Uterus (tissue), 3 donors: ENCODE measurements at regions not wholly inside any gene's neighbourhood (a gene's known extent, or its start where the extent isn't known, plus 50 kb on each side); places are given as distances from the start of the nearest gene placed in this dataset.

Source experiments
- DNase-seq, 2 donors: peaks; one replicate each; pipeline ENCODE4 v3.0.0-alpha.2; 2019 to 2020
- H3K27ac ChIP-seq, 2 donors: fragments of 200-600 bp; sonication (generic); 1 replicate in 1 of 2; 2 replicates in 1 of 2; pipeline ENCODE4 v1.5.1; 2016 to 2018
- H3K27me3 ChIP-seq, 2 donors: fragments of 200-600 bp; sonication (generic); one replicate each; pipeline ENCODE4 v1.5.1; 2018 to 2019; ENCODE audit warnings: control low read depth in 1 of 2
- H3K36me3 ChIP-seq, 2 donors: fragments of 200-600 bp; sonication (generic); one replicate each; pipeline ENCODE4 v1.5.1; 2019; ENCODE audit warnings: control low read depth in 1 of 2
- H3K4me1 ChIP-seq, 2 donors: fragments of 200-600 bp; sonication (generic); one replicate each; pipeline ENCODE4 v1.5.1; 2018 to 2019; ENCODE audit warnings: control low read depth in 1 of 2
- H3K4me3 ChIP-seq, 2 donors: fragments of 200-600 bp; sonication (generic); 1 replicate in 1 of 2; 2 replicates in 1 of 2; pipeline ENCODE4 v1.5.1; 2018 to 2019; ENCODE audit warnings: mild to moderate bottlenecking in 1 of 2
- H3K9me3 ChIP-seq, 2 donors: fragments of 200-600 bp; sonication (generic); one replicate each; pipeline ENCODE4 v1.5.1; 2019; ENCODE audit warnings: control low read depth in 1 of 2
- POLR2A ChIP-seq, 2 donors: fragments of 450-650 bp; IDR thresholded peaks; one replicate each; pipeline ENCODE4 v1.6.1; 2016; ENCODE audit warnings: antibody characterized with exemption in 2 of 2, mild to moderate bottlenecking in 1 of 2, moderate library complexity in 1 of 2
- intact Hi-C: fragments of 100-400 bp; cut with DNase I; formaldehyde crosslinking; loops from one replicate; pipeline ENCODE4 v1.15.1; 2023; ENCODE audit warnings: low total_unique reads
- TF ChIP-seq, protein P1 (sequence below), 4 experiments: fragments of 200-600 bp in 2 of 4; fragments of 450-650 bp in 2 of 4; sonication (generic) in 2 of 4; IDR thresholded peaks; one replicate each; pipeline ENCODE4 v1.5.1; 2016 to 2019; ENCODE audit warnings: antibody characterized with exemption in 4 of 4, mild to moderate bottlenecking in 2 of 4, moderate library complexity in 1 of 4
- donor health status: DM: yes; HTN: yes; CAD: no.

DNA sequence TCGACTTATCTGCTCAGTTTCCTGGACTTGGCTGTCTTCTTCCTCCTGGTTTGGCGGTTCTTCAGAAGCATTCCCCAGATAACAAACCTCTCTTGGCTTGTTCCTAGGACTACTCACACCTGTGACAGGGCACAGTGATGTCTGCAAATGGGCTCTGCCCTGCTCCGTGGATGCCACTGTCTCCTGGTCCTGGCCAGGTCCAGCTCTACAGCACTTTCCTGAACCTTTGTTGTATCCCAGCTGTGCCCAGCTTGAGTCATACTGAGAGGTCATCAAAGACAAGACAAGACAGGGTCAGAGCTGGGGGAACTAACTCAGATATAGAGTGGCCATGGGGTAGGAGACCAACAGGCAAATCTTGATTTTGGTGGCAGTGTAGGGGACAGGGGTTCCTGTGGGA is 102.7 kb upstream of the SLC22A23 start:
- intact Hi-C loops: no loop called here

GRCh38 chr6:3557336-3557735 is 100.5 kb upstream of the SLC22A23 start:
- H3K27me3 ChIP-seq: no peaks in the 10 kb centered on the region
- H3K27ac ChIP-seq: no peak overlapping the region
- H3K4me3 ChIP-seq: no peak overlapping the region
- TF ChIP-seq, protein P1, sequence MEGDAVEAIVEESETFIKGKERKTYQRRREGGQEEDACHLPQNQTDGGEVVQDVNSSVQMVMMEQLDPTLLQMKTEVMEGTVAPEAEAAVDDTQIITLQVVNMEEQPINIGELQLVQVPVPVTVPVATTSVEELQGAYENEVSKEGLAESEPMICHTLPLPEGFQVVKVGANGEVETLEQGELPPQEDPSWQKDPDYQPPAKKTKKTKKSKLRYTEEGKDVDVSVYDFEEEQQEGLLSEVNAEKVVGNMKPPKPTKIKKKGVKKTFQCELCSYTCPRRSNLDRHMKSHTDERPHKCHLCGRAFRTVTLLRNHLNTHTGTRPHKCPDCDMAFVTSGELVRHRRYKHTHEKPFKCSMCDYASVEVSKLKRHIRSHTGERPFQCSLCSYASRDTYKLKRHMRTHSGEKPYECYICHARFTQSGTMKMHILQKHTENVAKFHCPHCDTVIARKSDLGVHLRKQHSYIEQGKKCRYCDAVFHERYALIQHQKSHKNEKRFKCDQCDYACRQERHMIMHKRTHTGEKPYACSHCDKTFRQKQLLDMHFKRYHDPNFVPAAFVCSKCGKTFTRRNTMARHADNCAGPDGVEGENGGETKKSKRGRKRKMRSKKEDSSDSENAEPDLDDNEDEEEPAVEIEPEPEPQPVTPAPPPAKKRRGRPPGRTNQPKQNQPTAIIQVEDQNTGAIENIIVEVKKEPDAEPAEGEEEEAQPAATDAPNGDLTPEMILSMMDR (IDR thresholded peaks at IDR 0.05): no peak
- TF ChIP-seq POLR2A (IDR thresholded peaks at IDR 0.05): no peak
- no peaks in the 10 kb centered on the region for H3K4me1 ChIP-seq
- no peaks in the 10 kb centered on the region for H3K36me3 ChIP-seq
- no peak for DNase-seq
- intact Hi-C loops: no loop called here
- no peaks in the 10 kb centered on the region for H3K9me3 ChIP-seq

More for the DNA sequence above, 102.7 kb upstream of the SLC22A23 start:
- Histone ChIP-seq H3K4me3 (no peak overlapping the region), H3K27ac (no peak overlapping the region), H3K27me3 (no peaks in the 10 kb centered on the region), H3K36me3 (no peaks in the 10 kb centered on the region), H3K9me3 (no peaks in the 10 kb centered on the region), H3K4me1 (no peaks in the 10 kb centered on the region)
- DNase-seq: no peak
- TF ChIP-seq, protein P1 (IDR thresholded peaks at IDR 0.05): no peak
- TF ChIP-seq POLR2A (IDR thresholded peaks at IDR 0.05): no peak

DNA sequence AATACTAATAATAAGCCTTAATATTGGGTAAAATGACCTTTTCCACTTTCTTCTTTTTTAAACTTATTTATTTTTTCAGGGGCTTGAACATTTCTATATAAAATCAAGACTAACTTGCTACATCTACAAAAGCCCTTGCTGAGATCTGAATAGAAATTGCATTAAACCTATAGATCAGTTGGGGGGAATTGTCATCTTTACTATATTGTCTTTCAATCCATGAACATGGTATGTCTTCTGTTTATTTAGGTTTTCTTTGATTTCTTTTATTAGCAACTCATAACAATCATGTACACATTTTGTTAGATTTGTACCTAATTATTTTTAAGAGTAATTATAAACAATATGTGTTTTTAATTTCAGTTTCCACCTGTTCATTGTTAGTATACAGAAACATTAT is 96.4 kb upstream of the SLC22A23 start:
- H3K36me3 ChIP-seq: no peaks in the 10 kb centered on the region
- no peaks in the 10 kb centered on the region for H3K9me3 ChIP-seq
- TF ChIP-seq POLR2A (IDR thresholded peaks at IDR 0.05): no peak
- TF ChIP-seq, protein P1 (IDR thresholded peaks at IDR 0.05): no peak
- no peak overlapping the region for H3K27ac ChIP-seq
- H3K4me1 ChIP-seq: no peaks in the 10 kb centered on the region
- DNase-seq: no peak
- intact Hi-C loops: no loop called here
- no peak overlapping the region for H3K4me3 ChIP-seq
- H3K27me3 ChIP-seq: no peaks in the 10 kb centered on the region

DNA sequence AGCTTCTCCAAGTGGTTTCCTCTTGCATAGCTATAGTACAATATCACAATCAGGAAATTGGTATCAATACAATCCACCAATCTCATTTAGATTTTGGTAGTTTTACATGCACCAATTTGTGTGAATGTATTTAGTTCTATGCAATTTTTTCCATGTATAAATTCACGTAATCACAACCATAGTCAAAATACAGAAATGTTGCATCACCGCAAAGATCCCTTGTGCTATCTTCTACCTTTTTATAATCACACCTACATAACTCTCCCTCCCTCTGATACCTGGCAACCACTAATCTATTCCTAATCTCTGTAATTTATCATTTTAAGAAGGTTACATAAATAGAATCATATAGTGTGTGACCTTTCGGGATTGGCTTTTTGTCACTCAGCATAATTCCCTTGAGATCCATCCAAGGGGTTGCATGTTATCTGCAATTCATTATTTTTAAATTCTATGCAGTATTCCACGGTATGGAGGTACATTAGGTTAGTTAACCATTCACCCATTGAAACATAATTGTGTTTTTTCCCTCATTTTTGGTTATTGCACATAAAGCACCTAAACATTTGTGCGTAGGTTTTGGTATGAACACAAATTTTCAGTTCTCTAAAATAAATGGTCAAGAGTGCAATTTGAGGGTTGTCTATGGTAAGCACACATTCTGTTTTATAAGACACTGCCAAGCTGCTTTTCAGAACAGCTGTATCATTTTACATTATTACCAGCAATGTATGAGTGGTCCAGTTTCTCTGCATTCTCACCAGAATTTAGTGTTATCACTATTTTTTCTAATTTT is 95.1 kb upstream of the SLC22A23 start:
- Histone ChIP-seq H3K36me3 (no peaks in the 10 kb centered on the region), H3K4me3 (no peak overlapping the region), H3K4me1 (no peaks in the 10 kb centered on the region), H3K27ac (no peak overlapping the region), H3K27me3 (no peaks in the 10 kb centered on the region), H3K9me3 (no peaks in the 10 kb centered on the region)
- intact Hi-C loops: no loop called here
- TF ChIP-seq, protein P1 (IDR thresholded peaks at IDR 0.05): no peak
- no peak for TF ChIP-seq POLR2A (IDR thresholded peaks at IDR 0.05)
- DNase-seq: no peak

DNA sequence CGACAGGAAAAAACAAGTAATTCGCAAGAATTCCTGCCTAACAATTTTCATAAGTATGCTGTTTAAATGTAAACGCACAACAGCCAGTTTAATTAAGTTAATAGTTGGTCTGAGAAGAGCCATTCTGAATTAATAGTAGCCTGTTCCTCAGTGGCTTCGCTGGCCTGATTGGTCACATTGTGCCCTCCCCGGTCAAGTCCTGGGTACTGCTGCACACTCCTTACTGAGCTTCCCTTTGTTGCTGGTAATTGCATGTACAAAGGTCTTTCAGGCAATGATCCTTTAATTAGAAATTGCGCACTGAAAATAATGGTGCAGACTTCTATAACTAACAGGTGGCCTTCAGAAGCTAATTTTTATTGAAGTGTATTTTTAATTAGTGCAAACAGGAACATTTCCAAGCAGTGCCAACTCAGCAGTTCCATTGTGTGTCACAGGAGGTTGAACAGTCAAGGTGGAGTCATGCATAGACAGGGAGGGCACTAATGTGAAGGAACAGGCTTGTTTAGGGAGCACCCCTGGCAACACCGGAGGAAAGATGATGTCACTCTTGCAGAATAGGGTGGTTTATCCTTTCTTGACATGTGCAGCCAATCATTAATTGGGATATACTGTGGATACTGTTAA is 92.6 kb upstream of the SLC22A23 start:
- Histone ChIP-seq H3K4me3 (no peak overlapping the region), H3K27me3 (no peaks in the 10 kb centered on the region), H3K27ac (no peak overlapping the region), H3K9me3 (no peaks in the 10 kb centered on the region), H3K36me3 (no peaks in the 10 kb centered on the region), H3K4me1 (no peaks in the 10 kb centered on the region)
- intact Hi-C loops: loop anchor here (5.0 kb wide), 1 partner anchor 327 kb away; no protein-coding TSS in a partner anchor
- DNase-seq: no peak
- no peak for TF ChIP-seq POLR2A (IDR thresholded peaks at IDR 0.05)
- TF ChIP-seq, protein P1 (IDR thresholded peaks at IDR 0.05): no peak
